Osteoblast (primary cell): ENCODE measurements at regions not wholly inside any gene's neighbourhood (a gene's known extent, or its start where the extent isn't known, plus 50 kb on each side); places are given as distances from the start of the nearest gene placed in this dataset.

Experiments used
- DNase-seq: peaks from one replicate; pipeline ENCODE4 v3.0.0; 2011; ENCODE audit warnings: low spot score, mixed read lengths; ENCODE audit not compliant: insufficient read length; ENCODE audit errors: missing footprints
- H2AFZ ChIP-seq: 2 replicates; pipeline ENCODE4 v1.6.0; 2011; ENCODE audit warnings: mild to moderate bottlenecking, low read length
- H3K27ac ChIP-seq: 2 replicates; pipeline ENCODE4 v1.5.1; 2011; ENCODE audit warnings: mild to moderate bottlenecking, low read depth, low read length, moderate library complexity
- H3K27me3 ChIP-seq: 2 replicates; pipeline ENCODE4 v1.6.0; 2012; ENCODE audit warnings: mild to moderate bottlenecking, control low read depth, inconsistent platforms, low read length, moderate library complexity; ENCODE audit not compliant: insufficient read depth
- H3K36me3 ChIP-seq: 2 replicates; pipeline ENCODE4 v1.5.1; 2011; ENCODE audit warnings: mild to moderate bottlenecking, low read length, control low read depth, moderate library complexity; ENCODE audit not compliant: insufficient read depth
- H3K4me1 ChIP-seq: 2 replicates; pipeline ENCODE4 v1.5.1; 2011; ENCODE audit warnings: mild to moderate bottlenecking, low read length, control low read depth, moderate library complexity; ENCODE audit not compliant: insufficient read depth
- H3K4me2 ChIP-seq: 2 replicates; pipeline ENCODE4 v1.6.0; 2011; ENCODE audit warnings: mild to moderate bottlenecking, low read length; ENCODE audit not compliant: insufficient read depth
- H3K4me3 ChIP-seq: fragments of 200-600 bp; sonication (generic); 3 replicates; pipeline ENCODE4 v1.5.1; 2012; ENCODE audit warnings: mild to moderate bottlenecking, low read length, inconsistent platforms; ENCODE audit not compliant: insufficient read depth
- H3K79me2 ChIP-seq: 2 replicates; pipeline ENCODE4 v1.6.0; 2012; ENCODE audit warnings: mild to moderate bottlenecking, low read length, control low read depth, inconsistent platforms; ENCODE audit not compliant: insufficient read depth
- H3K9me3 ChIP-seq: 2 replicates; pipeline ENCODE4 v1.5.1; 2011; ENCODE audit warnings: low read depth, low read length, control low read depth
- H4K20me1 ChIP-seq: 2 replicates; pipeline ENCODE4 v1.6.0; 2012; ENCODE audit warnings: mild to moderate bottlenecking, low read length, control low read depth; ENCODE audit not compliant: insufficient read depth
- TF ChIP-seq, protein P1 (sequence below): IDR thresholded peaks from 2 replicates; pipeline ENCODE4 v1.5.1; 2011; ENCODE audit warnings: mild to moderate bottlenecking, low read depth, low read length, moderate library complexity; ENCODE audit errors: extremely low read depth

GRCh38 chr5:63603996-63604395, 358.2 kb downstream of the HTR1A start:
- no peak for DNase-seq
- no peak overlapping the region for H3K4me2 ChIP-seq
- H3K9me3 ChIP-seq, result no peaks in the 10 kb centered on the region
- H3K4me3 ChIP-seq, result no peak overlapping the region
- no peaks in the 10 kb centered on the region for H3K4me1 ChIP-seq
- no peaks in the 10 kb centered on the region for H3K79me2 ChIP-seq
- H4K20me1 ChIP-seq, result no peaks in the 10 kb centered on the region
- H3K27ac ChIP-seq, result no peak overlapping the region
- no peak overlapping the region for H2AFZ ChIP-seq
- TF ChIP-seq, protein P1, sequence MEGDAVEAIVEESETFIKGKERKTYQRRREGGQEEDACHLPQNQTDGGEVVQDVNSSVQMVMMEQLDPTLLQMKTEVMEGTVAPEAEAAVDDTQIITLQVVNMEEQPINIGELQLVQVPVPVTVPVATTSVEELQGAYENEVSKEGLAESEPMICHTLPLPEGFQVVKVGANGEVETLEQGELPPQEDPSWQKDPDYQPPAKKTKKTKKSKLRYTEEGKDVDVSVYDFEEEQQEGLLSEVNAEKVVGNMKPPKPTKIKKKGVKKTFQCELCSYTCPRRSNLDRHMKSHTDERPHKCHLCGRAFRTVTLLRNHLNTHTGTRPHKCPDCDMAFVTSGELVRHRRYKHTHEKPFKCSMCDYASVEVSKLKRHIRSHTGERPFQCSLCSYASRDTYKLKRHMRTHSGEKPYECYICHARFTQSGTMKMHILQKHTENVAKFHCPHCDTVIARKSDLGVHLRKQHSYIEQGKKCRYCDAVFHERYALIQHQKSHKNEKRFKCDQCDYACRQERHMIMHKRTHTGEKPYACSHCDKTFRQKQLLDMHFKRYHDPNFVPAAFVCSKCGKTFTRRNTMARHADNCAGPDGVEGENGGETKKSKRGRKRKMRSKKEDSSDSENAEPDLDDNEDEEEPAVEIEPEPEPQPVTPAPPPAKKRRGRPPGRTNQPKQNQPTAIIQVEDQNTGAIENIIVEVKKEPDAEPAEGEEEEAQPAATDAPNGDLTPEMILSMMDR, result no peak
- H3K36me3 ChIP-seq, result no peaks in the 10 kb centered on the region
- no peaks in the 10 kb centered on the region for H3K27me3 ChIP-seq

DNA sequence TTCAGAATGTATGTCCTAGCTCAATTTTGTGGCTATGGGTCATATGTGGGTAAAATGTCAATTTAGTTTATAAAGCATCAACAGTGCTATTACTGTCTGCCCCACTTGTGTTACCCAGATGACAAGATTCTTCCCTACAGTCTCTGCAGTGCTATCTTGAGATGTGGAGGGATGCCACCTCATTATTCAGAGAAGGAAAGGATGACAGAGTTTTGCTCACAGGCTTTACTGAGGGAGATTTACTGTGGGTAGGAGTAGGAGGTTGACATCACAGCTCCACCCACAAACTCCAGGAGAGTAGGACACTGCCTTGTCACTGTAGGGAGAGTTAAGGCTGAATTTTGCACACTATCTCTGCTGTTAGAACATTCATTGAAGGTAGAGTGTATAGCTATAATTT, 359.3 kb downstream of the HTR1A start:
- TF ChIP-seq, protein P1, result no peak
- no peak for DNase-seq
- no peaks in the 10 kb centered on the region for H3K36me3 ChIP-seq

DNA sequence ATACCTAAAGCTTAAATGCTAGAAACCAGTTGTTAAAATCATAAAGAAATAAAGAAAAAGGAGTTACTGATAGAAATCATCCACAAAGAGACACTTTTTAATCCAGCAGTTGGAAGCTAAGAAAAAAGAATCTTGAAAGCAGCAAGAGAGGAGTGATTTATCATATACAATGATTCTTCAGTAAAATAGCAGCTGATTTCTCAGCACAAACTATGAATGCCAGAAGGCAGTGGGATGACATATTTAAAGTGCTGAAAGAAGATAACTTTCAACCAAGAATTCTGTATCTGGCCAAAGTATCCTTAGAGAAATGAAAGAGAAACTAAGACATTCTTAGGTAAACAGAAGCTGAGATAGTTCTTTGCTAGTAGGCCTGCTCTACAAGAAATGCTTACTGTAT, 366.0 kb downstream of the HTR1A start:
- Histone ChIP-seq H3K27ac (no peak overlapping the region), H2AFZ (no peak overlapping the region), H3K79me2 (no peaks in the 10 kb centered on the region), H3K4me3 (no peak overlapping the region), H4K20me1 (no peaks in the 10 kb centered on the region), H3K27me3 (no peaks in the 10 kb centered on the region), H3K4me1 (no peaks in the 10 kb centered on the region), H3K9me3 (no peaks in the 10 kb centered on the region), H3K4me2 (no peak overlapping the region), H3K36me3 (no peaks in the 10 kb centered on the region)
- TF ChIP-seq, protein P1, result no peak
- no peak for DNase-seq

More for the DNA sequence above, 359.3 kb downstream of the HTR1A start:
- no peaks in the 10 kb centered on the region for H3K27me3 ChIP-seq
- no peaks in the 10 kb centered on the region for H3K79me2 ChIP-seq
- H4K20me1 ChIP-seq, result no peaks in the 10 kb centered on the region
- H3K4me1 ChIP-seq, result no peaks in the 10 kb centered on the region
- H3K9me3 ChIP-seq, result no peaks in the 10 kb centered on the region
- H2AFZ ChIP-seq, result no peak overlapping the region
- no peak overlapping the region for H3K27ac ChIP-seq
- H3K4me2 ChIP-seq, result no peak overlapping the region
- H3K4me3 ChIP-seq, result no peak overlapping the region

DNA sequence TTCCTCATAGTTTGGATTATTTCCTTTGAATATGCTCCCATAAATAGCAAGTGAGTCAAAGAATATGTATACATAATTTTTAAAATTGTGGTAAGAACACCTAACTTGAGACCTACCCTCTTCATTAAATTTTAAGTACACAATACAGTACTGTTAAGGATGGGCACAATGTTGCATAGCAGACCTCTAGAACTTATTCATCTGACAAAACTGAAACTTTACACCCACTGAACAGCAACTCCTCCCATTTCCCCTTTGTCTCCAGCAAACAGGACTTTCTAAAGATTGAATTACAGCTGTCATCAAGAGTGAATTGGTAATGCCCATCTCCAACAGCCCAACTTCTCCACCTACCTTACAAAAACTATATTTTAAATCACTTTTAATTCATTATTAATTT, 388.9 kb downstream of the HTR1A start:
- no peaks in the 10 kb centered on the region for H3K27me3 ChIP-seq
- H2AFZ ChIP-seq, result no peak overlapping the region
- no peaks in the 10 kb centered on the region for H3K4me1 ChIP-seq
- peaks cover 2% of the 10 kb centered on the region for H3K9me3 ChIP-seq
- no peaks in the 10 kb centered on the region for H4K20me1 ChIP-seq
- no peaks in the 10 kb centered on the region for H3K36me3 ChIP-seq
- H3K79me2 ChIP-seq, result no peaks in the 10 kb centered on the region
- DNase-seq, result no peak
- TF ChIP-seq, protein P1, result no peak
- no peak overlapping the region for H3K4me3 ChIP-seq
- H3K27ac ChIP-seq, result no peak overlapping the region
- no peak overlapping the region for H3K4me2 ChIP-seq
